Naive thymus-derived CD4-positive, alpha-beta T cell (primary cell): ENCODE measurements at regions not wholly inside any gene's neighbourhood (a gene's known extent, or its start where the extent isn't known, plus 50 kb on each side); places are given as distances from the start of the nearest gene placed in this dataset.

Experiments
- ATAC-seq: fragments of 150-1000 bp; cut with Tn5 transposase; 2 replicates; pipeline ENCODE4 v1.10.0; 2021; ENCODE audit warnings: mild to moderate bottlenecking, moderate library complexity
- CTCF ChIA-PET: fragments of 350-600 bp; sonication (Branson Sonifier 250); formaldehyde crosslinking; loops from one replicate; lab custom pipeline; 2021; ENCODE audit warnings: antibody characterized with exemption; lab: Charles Lee
- POLR2A ChIA-PET: fragments of 350-600 bp; sonication (Branson Sonifier 250); formaldehyde crosslinking; loops from one replicate; lab custom pipeline; 2021; ENCODE audit warnings: antibody characterized with exemption, inconsistent platforms; lab: Charles Lee
- DNase-seq, 9 donors: peaks; one replicate each; pipeline versions ENCODE4 v3.0.0 to v3.0.0-alpha.2; 2020 to 2022; ENCODE audit warnings: mixed read lengths in 1 of 9
- H3K27ac ChIP-seq: one replicate; pipeline ENCODE4 v1.7.0; 2013; ENCODE audit warnings: mild to moderate bottlenecking, low read depth, low read length, moderate library complexity
- H3K27me3 ChIP-seq, 2 donors: one replicate each; pipeline ENCODE4 v1.7.0; 2013; ENCODE audit warnings: low read length in 2 of 2, mild to moderate bottlenecking in 2 of 2, moderate library complexity in 2 of 2; ENCODE audit not compliant: control insufficient read depth in 2 of 2, insufficient read depth in 2 of 2
- H3K36me3 ChIP-seq, 3 experiments: 1 replicate in 2 of 3; 2 replicates in 1 of 3; pipeline ENCODE4 v1.7.0; 2013; ENCODE audit warnings: low read length in 3 of 3, mild to moderate bottlenecking in 3 of 3, moderate library complexity in 1 of 3; ENCODE audit not compliant: insufficient read depth in 3 of 3, control insufficient read depth in 2 of 3
- H3K4me1 ChIP-seq, 2 donors: one replicate each; pipeline ENCODE4 v1.7.0; 2013; ENCODE audit warnings: low read length in 2 of 2, mild to moderate bottlenecking in 2 of 2, moderate library complexity in 1 of 2; ENCODE audit not compliant: control insufficient read depth in 2 of 2, insufficient read depth in 2 of 2
- H3K4me3 ChIP-seq: 2 replicates; pipeline ENCODE4 v1.7.0; 2013; ENCODE audit warnings: mild to moderate bottlenecking, low read length
- H3K9me3 ChIP-seq, 3 experiments: 1 replicate in 2 of 3; 2 replicates in 1 of 3; pipeline ENCODE4 v1.7.0; 2013; ENCODE audit warnings: low read length in 3 of 3; ENCODE audit not compliant: control insufficient read depth in 2 of 3
- H3K27ac Mint-ChIP-seq, 9 donors: one replicate each; pipeline ENCODE4 v1.8.0; 2020 to 2022; ENCODE audit warnings: mixed read lengths in 9 of 9, mild to moderate bottlenecking in 8 of 9, moderate library complexity in 5 of 9, inconsistent platforms in 2 of 9
- H3K27me3 Mint-ChIP-seq, 5 donors: one replicate each; pipeline ENCODE4 v1.8.0; 2021 to 2022; ENCODE audit warnings: mixed read lengths in 5 of 5, mild to moderate bottlenecking in 1 of 5
- H3K36me3 Mint-ChIP-seq, 5 donors: one replicate each; pipeline ENCODE4 v1.8.0; 2020 to 2022; ENCODE audit warnings: mixed read lengths in 5 of 5, mild to moderate bottlenecking in 3 of 5, inconsistent platforms in 1 of 5
- H3K4me1 Mint-ChIP-seq, 7 donors: one replicate each; pipeline ENCODE4 v1.8.0; 2020 to 2022; ENCODE audit warnings: mixed read lengths in 7 of 7, mild to moderate bottlenecking in 3 of 7, inconsistent platforms in 1 of 7
- H3K4me3 Mint-ChIP-seq, 10 donors: one replicate each; pipeline ENCODE4 v1.8.0; 2020 to 2022; ENCODE audit warnings: mild to moderate bottlenecking in 10 of 10, mixed read lengths in 10 of 10, moderate library complexity in 6 of 10, inconsistent platforms in 2 of 10
- H3K9me3 Mint-ChIP-seq, 11 donors: one replicate each; pipeline ENCODE4 v1.8.0; 2020 to 2022; ENCODE audit warnings: mixed read lengths in 11 of 11, mild to moderate bottlenecking in 4 of 11, inconsistent platforms in 1 of 11, moderate library complexity in 1 of 11
- intact Hi-C, 2 donors: fragments of 100-400 bp; cut with micrococcal nuclease; formaldehyde crosslinking; loops; one replicate each; pipeline ENCODE4 v1.15.1; 2023

GRCh38 chrY:8656515-8656914, 680.7 kb upstream of the TSPY4 start:
- H3K27ac ChIP-seq = no peak overlapping the region
- POLR2A ChIA-PET = no interaction called here
- intact Hi-C loops = no loop called here

GRCh38 chrY:8659721-8660120, 677.5 kb upstream of the TSPY4 start:
- DNase-seq (no peak), ATAC-seq (no peak)
- Mint-ChIP-seq H3K27ac (no peak overlapping the region), H3K36me3 (no peaks in the 10 kb centered on the region), H3K4me3 (no peak overlapping the region), H3K4me1 (no peaks in the 10 kb centered on the region), H3K27me3 (peaks cover 0 to under 1% (median 0%) of the 10 kb centered on the region in 5 donors), H3K9me3 (peaks cover 0 to 3% (median 0%) of the 10 kb centered on the region in 11 donors)
- Histone ChIP-seq H3K9me3 (no peaks in the 10 kb centered on the region), H3K27me3 (no peaks in the 10 kb centered on the region), H3K4me1 (no peaks in the 10 kb centered on the region), H3K36me3 (no peaks in the 10 kb centered on the region), H3K4me3 (no peak overlapping the region), H3K27ac (no peak overlapping the region)
- intact Hi-C loops = no loop called here
- CTCF ChIA-PET = no interaction called here
- POLR2A ChIA-PET = no interaction called here

More at GRCh38 chrY:8656515-8656914, 680.7 kb upstream of the TSPY4 start:
- no peak overlapping the region for H3K4me3 ChIP-seq
- H3K9me3 ChIP-seq = no peaks in the 10 kb centered on the region
- no peaks in the 10 kb centered on the region for H3K27me3 ChIP-seq
- Mint-ChIP-seq H3K36me3 (no peaks in the 10 kb centered on the region), H3K27me3 (no peaks in the 10 kb centered on the region), H3K4me3 (no peak overlapping the region), H3K4me1 (no peaks in the 10 kb centered on the region), H3K9me3 (peaks cover 0 to 3% (median 0%) of the 10 kb centered on the region in 11 donors), H3K27ac (no peak overlapping the region)
- no peaks in the 10 kb centered on the region for H3K36me3 ChIP-seq
- no peaks in the 10 kb centered on the region for H3K4me1 ChIP-seq
- CTCF ChIA-PET = no interaction called here
- ATAC-seq (no peak), DNase-seq (no peak)

GRCh38 chrY:8673896-8674295, 663.4 kb upstream of the TSPY4 start:
- Mint-ChIP-seq H3K4me1 (no peaks in the 10 kb centered on the region), H3K27ac (no peak overlapping the region), H3K9me3 (peaks cover 0 to 3% (median 0%) of the 10 kb centered on the region in 11 donors), H3K36me3 (no peaks in the 10 kb centered on the region), H3K4me3 (no peak overlapping the region), H3K27me3 (no peaks in the 10 kb centered on the region)
- ATAC-seq = no peak
- Histone ChIP-seq H3K27ac (no peak overlapping the region), H3K4me3 (no peak overlapping the region), H3K9me3 (no peaks in the 10 kb centered on the region), H3K27me3 (no peaks in the 10 kb centered on the region), H3K4me1 (no peaks in the 10 kb centered on the region), H3K36me3 (no peaks in the 10 kb centered on the region)
- no peak for DNase-seq
- ChIA-PET CTCF (no interaction called here), POLR2A (no interaction called here)
- intact Hi-C loops = no loop called here

- no peak overlapping the region for H3K27ac Mint-ChIP-seq
- peaks cover 0 to 3% (median 0%) of the 10 kb centered on the region in 11 donors for H3K9me3 Mint-ChIP-seq
- Histone ChIP-seq H3K36me3 (no peaks in the 10 kb centered on the region), H3K9me3 (no peaks in the 10 kb centered on the region), H3K27ac (no peak overlapping the region), H3K27me3 (no peaks in the 10 kb centered on the region), H3K4me3 (no peak overlapping the region), H3K4me1 (no peaks in the 10 kb centered on the region)
- DNase-seq (no peak), ATAC-seq (no peak)
- H3K36me3 Mint-ChIP-seq = no peaks in the 10 kb centered on the region
- H3K4me3 Mint-ChIP-seq = no peak overlapping the region
- intact Hi-C loops = no loop called here
- ChIA-PET CTCF (no interaction called here), POLR2A (no interaction called here)
- H3K4me1 Mint-ChIP-seq = no peaks in the 10 kb centered on the region
- no peaks in the 10 kb centered on the region for H3K27me3 Mint-ChIP-seq
Observed at GRCh38 chrY:8677336-8677935, 659.8 kb upstream of the TSPY4 start.

GRCh38 chrY:8687154-8687553, 650.1 kb upstream of the TSPY4 start:
- Mint-ChIP-seq H3K9me3 (no peaks in the 10 kb centered on the region), H3K4me3 (no peak overlapping the region), H3K36me3 (no peaks in the 10 kb centered on the region), H3K4me1 (no peaks in the 10 kb centered on the region), H3K27me3 (no peaks in the 10 kb centered on the region), H3K27ac (no peak overlapping the region)
- DNase-seq (no peak), ATAC-seq (no peak)
- H3K4me3 ChIP-seq = no peak overlapping the region
- ChIA-PET POLR2A (no interaction called here), CTCF (no interaction called here)
- no peaks in the 10 kb centered on the region for H3K9me3 ChIP-seq
- intact Hi-C loops = no loop called here
- H3K27ac ChIP-seq = no peak overlapping the region
- no peaks in the 10 kb centered on the region for H3K27me3 ChIP-seq
- H3K4me1 ChIP-seq = no peaks in the 10 kb centered on the region
- H3K36me3 ChIP-seq = no peaks in the 10 kb centered on the region

GRCh38 chrY:8690901-8691685, 646.2 kb upstream of the TSPY4 start:
- Mint-ChIP-seq H3K4me1 (no peaks in the 10 kb centered on the region), H3K27ac (no peak overlapping the region), H3K27me3 (peaks cover 0 to 3% (median 0%) of the 10 kb centered on the region in 5 donors), H3K9me3 (no peaks in the 10 kb centered on the region), H3K36me3 (no peaks in the 10 kb centered on the region), H3K4me3 (no peak overlapping the region)
- ATAC-seq (no peak), DNase-seq (no peak)
- H3K36me3 ChIP-seq = no peaks in the 10 kb centered on the region
- no peak overlapping the region for H3K27ac ChIP-seq
- H3K4me1 ChIP-seq = no peaks in the 10 kb centered on the region
- intact Hi-C loops = no loop called here
- POLR2A ChIA-PET = no interaction called here
- no peak overlapping the region for H3K4me3 ChIP-seq
- H3K27me3 ChIP-seq = no peaks in the 10 kb centered on the region
- CTCF ChIA-PET = no interaction called here
- H3K9me3 ChIP-seq = no peaks in the 10 kb centered on the region

GRCh38 chrY:8698571-8698970, 638.7 kb upstream of the TSPY4 start:
- Histone ChIP-seq H3K4me1 (no peaks in the 10 kb centered on the region), H3K4me3 (no peak overlapping the region), H3K27me3 (no peaks in the 10 kb centered on the region), H3K36me3 (no peaks in the 10 kb centered on the region), H3K9me3 (no peaks in the 10 kb centered on the region), H3K27ac (no peak overlapping the region)
- POLR2A ChIA-PET = no interaction called here
- H3K27ac Mint-ChIP-seq = no peak overlapping the region
- no peaks in the 10 kb centered on the region for H3K36me3 Mint-ChIP-seq
- intact Hi-C loops = no loop called here
- no peak overlapping the region for H3K4me3 Mint-ChIP-seq
- ATAC-seq (no peak), DNase-seq (no peak)
- no peaks in the 10 kb centered on the region for H3K4me1 Mint-ChIP-seq
- H3K27me3 Mint-ChIP-seq = no peaks in the 10 kb centered on the region
- CTCF ChIA-PET = no interaction called here
- H3K9me3 Mint-ChIP-seq = no peaks in the 10 kb centered on the region
